LoVo (cell line): ENCODE measurements at regions not wholly inside any gene's neighbourhood (a gene's known extent, or its start where the extent isn't known, plus 50 kb on each side); places are given as distances from the start of the nearest gene placed in this dataset.
"Not testable (repeated sequence)": the region's sequence is repeated elsewhere in the genome, so short reads cannot be mapped to it uniquely, and the experiment has no call there.

ENCODE experiments used
- DNase-seq: peaks from one replicate; pipeline ENCODE4 v3.0.0-alpha.2; 2016; ENCODE audit warnings: low spot score

DNA sequence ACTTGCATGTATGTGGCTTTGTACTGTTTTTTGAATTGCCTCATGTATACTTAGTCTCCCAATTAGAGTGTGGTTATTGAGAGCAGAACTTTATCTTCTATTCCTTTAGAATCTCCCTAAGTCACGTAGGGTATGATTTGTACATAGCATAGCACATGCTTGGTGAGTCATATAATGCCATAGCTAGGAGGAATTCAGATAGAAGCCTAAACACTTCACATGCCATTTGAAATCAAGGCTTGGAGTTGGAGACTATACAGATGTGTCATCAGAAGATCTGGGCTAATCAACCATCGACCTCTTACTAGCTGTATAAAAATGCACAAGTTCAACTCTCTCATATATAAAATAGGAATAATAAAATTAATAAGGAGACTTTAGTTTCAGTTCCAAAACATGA, 222.6 kb upstream of the ST6GAL2 start:
- no peak for DNase-seq

- no peak for DNase-seq
Observed at GRCh38 chr2:107111623-107112022, 225.7 kb upstream of the ST6GAL2 start.

- DNase-seq = no peak
Observed at GRCh38 chr2:107112561-107112960, 226.6 kb upstream of the ST6GAL2 start.

DNA sequence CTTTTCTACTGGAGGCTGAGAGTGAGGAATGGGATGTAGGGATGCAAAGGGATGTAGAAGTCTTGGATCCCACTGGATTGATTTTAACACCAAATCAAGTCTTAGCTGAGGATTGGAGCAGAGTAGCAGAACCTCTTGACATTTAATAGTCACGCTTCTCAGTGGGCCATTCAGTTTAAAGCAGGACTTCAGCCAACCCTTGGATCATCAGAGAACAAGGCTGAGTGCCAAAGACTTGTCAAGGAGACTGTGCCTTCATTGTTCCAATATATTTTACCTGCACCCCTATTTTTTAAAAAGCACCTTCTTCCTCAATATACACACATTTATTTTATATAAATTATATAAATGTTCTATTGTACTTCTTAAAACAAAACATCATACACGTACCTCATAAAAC, 242.4 kb upstream of the ST6GAL2 start:
- DNase-seq = no peak

DNA sequence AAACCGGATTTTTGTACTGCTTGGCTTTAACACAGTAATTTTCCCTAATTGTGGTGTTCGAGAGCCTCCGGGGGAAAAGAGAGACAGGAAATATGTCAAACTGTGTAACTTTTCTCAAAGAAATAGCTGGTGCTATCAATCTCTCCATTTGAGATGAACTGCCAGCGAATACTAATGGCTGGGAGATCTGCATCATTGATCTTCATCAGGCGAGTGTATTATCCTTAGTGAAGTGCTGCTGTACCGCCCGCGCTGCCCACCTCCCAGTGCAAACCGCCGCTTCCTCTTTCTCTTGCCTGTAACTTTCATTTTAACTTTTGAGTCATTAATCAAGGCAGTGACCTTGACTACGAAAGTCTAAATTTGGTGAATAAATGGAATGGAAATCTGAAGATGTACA, 246.1 kb upstream of the ST6GAL2 start:
- no peak for DNase-seq

DNA sequence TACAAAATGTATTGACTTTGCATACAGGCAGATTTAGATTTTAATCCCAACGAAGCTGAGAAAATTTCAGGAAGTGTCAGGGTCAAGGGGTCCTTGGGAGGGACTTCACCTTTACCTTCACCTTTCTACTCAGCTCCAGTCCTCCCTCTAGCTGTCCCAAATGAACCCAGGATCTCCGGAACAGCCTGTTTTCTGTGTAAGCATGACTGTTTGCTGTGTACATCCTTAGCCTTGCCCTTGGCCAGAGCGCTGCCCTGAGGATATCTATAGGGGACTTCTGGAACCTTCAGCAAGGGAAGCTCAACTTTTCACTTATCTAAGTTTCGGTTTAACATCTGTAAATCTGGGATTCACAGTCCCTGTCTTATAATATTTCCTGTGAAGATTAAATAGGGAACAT, 246.8 kb upstream of the ST6GAL2 start:
- DNase-seq = no peak

- no peak for DNase-seq
Observed at GRCh38 chr2:107133412-107133811, 247.4 kb upstream of the ST6GAL2 start.

- no peak for DNase-seq
Observed at GRCh38 chr2:107136733-107137132, 250.8 kb upstream of the ST6GAL2 start.

GRCh38 chr2:107137706-107138105, 251.7 kb upstream of the ST6GAL2 start:
- DNase-seq = no peak

- no peak for DNase-seq
Observed at GRCh38 chr2:107146181-107146580, 260.2 kb upstream of the ST6GAL2 start.

DNA sequence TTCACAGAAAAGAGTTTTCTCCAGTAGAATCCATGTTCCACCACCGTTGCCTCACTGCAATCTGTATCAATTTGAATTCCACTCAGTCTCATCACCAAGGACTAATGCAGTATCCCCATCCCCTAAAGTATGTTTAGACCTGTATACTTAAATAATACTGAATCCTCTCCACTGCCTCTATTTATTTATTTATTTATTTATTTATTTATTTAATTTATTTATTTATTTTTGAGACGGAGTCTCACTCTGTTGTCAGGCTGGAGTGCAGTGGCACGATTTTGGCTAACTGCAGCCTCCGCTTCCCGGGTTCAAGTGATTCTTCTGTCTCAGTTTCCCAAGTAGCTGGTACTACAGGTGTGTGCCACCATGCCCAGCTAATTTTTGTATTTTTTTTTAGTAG, 260.7 kb upstream of the ST6GAL2 start:
- DNase-seq = not testable (repeated sequence)

- DNase-seq = no peak
Observed at GRCh38 chr2:107148055-107148454, 262.1 kb upstream of the ST6GAL2 start.

DNA sequence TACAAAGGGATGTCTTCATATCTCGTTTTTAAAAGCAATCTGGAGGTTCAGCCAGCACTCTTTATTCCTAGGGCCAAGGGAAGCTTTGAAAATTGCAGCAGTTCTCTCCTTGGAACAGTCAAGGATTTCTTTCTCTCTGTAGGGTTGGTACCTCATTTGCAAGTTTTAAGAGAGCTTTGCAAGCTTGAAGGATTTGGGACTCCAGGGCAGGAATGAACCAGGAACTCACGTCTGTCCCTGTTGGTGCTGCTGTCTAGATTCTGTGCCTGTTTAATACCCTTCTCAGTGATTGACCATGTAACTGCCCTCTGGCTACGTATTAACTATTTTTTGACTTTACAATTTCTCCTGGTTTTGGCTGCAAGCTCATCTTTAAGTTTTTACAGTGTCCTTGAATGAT, 262.5 kb upstream of the ST6GAL2 start:
- DNase-seq = no peak

GRCh38 chr2:107160640-107161239, 274.8 kb upstream of the ST6GAL2 start:
- no peak for DNase-seq

- DNase-seq = no peak
Observed at GRCh38 chr2:107168141-107168540, 282.2 kb upstream of the ST6GAL2 start.

- no peak for DNase-seq
Observed at GRCh38 chr2:107174171-107174570, 288.2 kb upstream of the ST6GAL2 start.

- no peak for DNase-seq
Observed at GRCh38 chr2:107182981-107183380, 297.0 kb upstream of the ST6GAL2 start.

DNA sequence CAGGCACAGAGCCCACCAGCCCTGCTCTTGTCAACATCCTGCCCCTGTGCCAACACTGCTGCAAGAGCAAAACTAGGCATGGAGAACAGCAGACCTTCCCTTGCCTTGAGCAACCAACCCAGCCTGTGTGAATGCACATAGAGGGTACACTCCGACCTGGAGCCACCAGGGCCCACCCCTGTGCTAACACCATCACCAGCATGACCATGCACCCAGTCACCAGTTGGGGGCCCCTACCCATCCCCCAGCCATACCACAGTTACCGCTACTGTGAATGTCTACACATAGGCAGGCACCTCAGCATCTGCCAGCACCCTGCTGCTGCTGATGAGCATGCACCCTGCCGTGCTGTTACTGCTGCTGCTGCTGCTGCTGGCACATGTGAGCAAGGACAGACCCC, 301.9 kb upstream of the ST6GAL2 start:
- DNase-seq = no peak

GRCh38 chr2:107195631-107196030, 309.7 kb upstream of the ST6GAL2 start:
- DNase-seq = no peak

DNA sequence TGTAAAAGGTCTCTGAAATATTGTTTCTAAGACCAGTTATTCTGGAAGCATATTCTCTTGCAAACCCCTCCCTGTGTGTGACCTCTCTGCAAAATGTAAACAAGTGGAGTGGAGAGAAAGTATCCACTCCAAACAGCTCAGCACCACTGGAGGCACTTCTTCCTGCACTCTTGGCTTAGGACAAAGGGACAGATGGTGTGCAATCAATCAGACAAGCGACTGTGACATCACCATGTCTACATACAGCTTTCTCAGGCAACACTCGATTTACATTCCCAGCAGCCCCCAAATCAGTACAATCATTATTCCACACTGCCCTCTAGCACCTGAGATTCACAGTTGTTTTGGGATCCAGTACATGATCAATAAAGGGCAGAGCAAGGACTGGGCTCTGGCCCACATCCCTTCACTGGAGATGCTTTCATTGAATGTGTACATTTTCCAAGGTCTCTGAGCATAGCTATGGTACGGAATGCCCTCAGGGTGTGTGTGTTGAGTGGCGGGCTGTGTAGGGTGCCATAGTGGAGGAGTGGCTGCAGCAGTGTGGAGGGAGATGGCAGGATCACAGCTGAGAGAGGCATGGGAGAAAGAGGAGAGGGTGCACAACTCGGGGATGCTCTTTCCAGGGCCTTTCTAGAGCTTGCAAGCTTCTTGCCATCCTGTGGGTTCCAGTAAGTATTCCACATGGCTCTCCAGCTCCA, 311.8 kb upstream of the ST6GAL2 start:
- no peak for DNase-seq

- DNase-seq = no peak
Observed at GRCh38 chr2:107202962-107203591, 317.1 kb upstream of the ST6GAL2 start.

GRCh38 chr2:107215401-107216350, 329.7 kb upstream of the ST6GAL2 start:
- no peak for DNase-seq
